GM12873 (cell line): ENCODE measurements at regions not wholly inside any gene's neighbourhood (a gene's known extent, or its start where the extent isn't known, plus 50 kb on each side); places are given as distances from the start of the nearest gene placed in this dataset.

ENCODE experiments used
- CTCF ChIP-seq: IDR thresholded peaks from 2 replicates; pipeline ENCODE4 v1.5.1; 2012; ENCODE audit warnings: low read depth, mild to moderate bottlenecking, moderate library complexity, low read length, control low read depth; ENCODE audit not compliant: insufficient read depth; ENCODE audit errors: missing control alignments

- TF ChIP-seq CTCF, result no peak
These were observed 808.3 kb downstream of the LIG4 start for GRCh38 chr13:107407074-107407473.

GRCh38 chr13:107395927-107396662 is 819.2 kb downstream of the LIG4 start:
- no peak for TF ChIP-seq CTCF

GRCh38 chr13:107392205-107392604 is 823.1 kb downstream of the LIG4 start:
- no peak for TF ChIP-seq CTCF

GRCh38 chr13:107387525-107387924 is 819.6 kb upstream of the ARGLU1 start:
- TF ChIP-seq CTCF, result no peak

GRCh38 chr13:107379407-107380155 is 811.6 kb upstream of the ARGLU1 start:
- TF ChIP-seq CTCF, result no peak

- TF ChIP-seq CTCF, result no peak
These were observed 808.6 kb upstream of the ARGLU1 start for GRCh38 chr13:107376341-107377125.
